GM12865 (cell line): ENCODE measurements at regions not wholly inside any gene's neighbourhood (a gene's known extent, or its start where the extent isn't known, plus 50 kb on each side); places are given as distances from the start of the nearest gene placed in this dataset.
"Not testable (repeated sequence)": the region's sequence is repeated elsewhere in the genome, so short reads cannot be mapped to it uniquely, and the experiment has no call there.

Experiments used
- DNase-seq: peaks from one replicate; pipeline ENCODE4 v3.0.0; 2010; ENCODE audit warnings: low read depth
- H3K4me3 ChIP-seq: 2 replicates; pipeline ENCODE4 v1.5.1; 2011; ENCODE audit warnings: mild to moderate bottlenecking, low read depth, low read length, control low read depth
- TF ChIP-seq, protein P1 (sequence below): IDR thresholded peaks from 2 replicates; pipeline ENCODE4 v1.5.1; 2011; ENCODE audit warnings: low read length, control low read depth, low read depth, inconsistent platforms; ENCODE audit not compliant: insufficient read depth; ENCODE audit errors: missing control alignments

DNA sequence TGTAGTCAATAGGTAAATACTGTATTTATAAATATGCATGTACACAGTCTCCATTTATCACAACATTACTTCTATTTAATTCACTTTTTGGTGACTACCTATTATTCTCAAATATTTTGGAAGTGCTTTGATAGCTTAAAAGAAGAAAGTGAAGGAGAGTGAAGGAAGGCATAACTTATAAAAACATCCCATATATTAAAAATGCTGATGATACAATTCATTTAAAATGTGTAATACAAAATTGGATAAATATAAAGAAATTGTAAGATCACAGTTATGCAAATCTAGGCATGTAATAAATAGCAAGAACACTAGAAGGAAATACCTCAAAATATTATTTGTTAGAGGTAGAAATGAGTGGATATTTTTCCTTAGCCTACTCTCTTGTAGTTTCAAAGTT is 111.6 kb upstream of the ADTRP start:
- no peak overlapping the region for H3K4me3 ChIP-seq
- TF ChIP-seq, protein P1, sequence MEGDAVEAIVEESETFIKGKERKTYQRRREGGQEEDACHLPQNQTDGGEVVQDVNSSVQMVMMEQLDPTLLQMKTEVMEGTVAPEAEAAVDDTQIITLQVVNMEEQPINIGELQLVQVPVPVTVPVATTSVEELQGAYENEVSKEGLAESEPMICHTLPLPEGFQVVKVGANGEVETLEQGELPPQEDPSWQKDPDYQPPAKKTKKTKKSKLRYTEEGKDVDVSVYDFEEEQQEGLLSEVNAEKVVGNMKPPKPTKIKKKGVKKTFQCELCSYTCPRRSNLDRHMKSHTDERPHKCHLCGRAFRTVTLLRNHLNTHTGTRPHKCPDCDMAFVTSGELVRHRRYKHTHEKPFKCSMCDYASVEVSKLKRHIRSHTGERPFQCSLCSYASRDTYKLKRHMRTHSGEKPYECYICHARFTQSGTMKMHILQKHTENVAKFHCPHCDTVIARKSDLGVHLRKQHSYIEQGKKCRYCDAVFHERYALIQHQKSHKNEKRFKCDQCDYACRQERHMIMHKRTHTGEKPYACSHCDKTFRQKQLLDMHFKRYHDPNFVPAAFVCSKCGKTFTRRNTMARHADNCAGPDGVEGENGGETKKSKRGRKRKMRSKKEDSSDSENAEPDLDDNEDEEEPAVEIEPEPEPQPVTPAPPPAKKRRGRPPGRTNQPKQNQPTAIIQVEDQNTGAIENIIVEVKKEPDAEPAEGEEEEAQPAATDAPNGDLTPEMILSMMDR = no peak
- DNase-seq = no peak

DNA sequence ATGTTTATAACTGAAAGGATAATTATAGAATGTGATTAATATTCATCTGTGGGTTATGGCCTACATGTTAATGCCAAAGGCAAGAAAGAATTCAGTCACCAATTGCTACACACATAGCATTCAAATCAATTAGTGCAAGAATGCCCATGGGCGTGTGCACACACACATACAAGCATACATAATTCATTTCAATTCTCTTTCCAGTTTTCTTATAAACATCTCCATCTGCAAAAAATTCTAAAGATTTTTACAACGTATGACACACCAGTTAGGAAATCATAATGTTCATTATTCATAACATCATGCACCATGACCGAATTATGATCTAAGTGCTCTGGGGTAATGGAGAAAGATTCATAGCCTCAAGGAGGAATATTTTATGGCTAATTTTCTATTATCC is 111.0 kb upstream of the ADTRP start:
- DNase-seq = no peak
- TF ChIP-seq, protein P1 = no peak
- no peak overlapping the region for H3K4me3 ChIP-seq

DNA sequence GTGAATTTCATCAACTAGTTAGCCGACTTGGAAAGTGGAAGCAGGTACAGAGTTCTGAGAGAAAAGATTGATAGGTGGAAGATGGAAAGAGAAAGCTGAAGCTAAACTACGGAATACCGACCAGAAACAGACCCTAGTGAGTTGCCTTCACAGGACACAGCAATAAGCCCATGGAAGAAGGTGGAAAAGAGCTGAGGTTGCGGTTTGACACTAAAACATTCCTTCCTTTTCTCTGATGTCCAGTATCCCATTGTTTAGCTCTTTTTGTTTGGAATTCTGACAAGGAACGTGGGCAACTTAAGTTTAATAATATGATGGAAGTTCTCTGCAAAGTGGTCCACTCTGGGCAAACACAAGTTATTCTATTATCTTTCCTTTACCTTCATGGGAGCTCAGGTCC is 110.1 kb upstream of the ADTRP start:
- DNase-seq = no peak
- no peak overlapping the region for H3K4me3 ChIP-seq
- TF ChIP-seq, protein P1 = no peak

DNA sequence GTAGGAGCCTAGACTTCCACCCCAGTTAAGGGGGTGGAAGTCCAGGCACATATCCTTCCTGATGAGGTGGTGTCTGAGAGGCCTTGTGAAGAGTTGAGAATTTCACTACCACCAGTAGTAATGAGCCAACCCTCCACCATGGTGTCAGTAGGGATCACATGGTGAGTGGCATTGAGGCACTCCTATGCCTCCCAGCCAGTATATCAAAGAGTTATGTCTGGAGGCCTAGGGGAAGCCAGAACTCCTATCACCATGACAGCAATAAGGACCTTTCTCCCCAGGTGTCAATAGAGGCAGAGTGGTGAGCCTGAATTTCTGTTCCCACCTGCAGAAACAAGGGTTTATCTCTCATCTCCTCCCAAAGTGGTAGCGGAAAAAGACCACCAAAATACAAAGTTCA is 106.6 kb upstream of the ADTRP start:
- no peak overlapping the region for H3K4me3 ChIP-seq
- TF ChIP-seq, protein P1 = no peak
- peak; percentile 44 for DNase-seq

DNA sequence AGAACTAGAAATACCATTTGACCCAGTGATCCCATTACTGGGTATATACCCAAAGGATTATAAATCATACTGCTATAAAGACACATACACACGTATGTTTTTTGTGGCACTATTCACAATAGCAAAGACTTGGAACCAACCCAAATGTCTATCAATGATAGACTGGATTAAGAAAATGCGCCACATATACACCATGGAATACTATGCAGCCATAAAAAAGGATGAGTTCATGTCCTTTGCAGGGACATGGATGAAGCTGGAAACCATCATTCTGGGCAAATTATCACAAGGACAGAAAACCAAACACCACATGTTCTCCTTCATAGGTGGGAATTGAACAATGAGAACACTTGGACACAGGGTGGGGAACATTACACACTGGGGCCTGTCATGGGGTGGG is 104.9 kb upstream of the ADTRP start:
- DNase-seq, H3K4me3 ChIP-seq: not testable (repeated sequence)

DNA sequence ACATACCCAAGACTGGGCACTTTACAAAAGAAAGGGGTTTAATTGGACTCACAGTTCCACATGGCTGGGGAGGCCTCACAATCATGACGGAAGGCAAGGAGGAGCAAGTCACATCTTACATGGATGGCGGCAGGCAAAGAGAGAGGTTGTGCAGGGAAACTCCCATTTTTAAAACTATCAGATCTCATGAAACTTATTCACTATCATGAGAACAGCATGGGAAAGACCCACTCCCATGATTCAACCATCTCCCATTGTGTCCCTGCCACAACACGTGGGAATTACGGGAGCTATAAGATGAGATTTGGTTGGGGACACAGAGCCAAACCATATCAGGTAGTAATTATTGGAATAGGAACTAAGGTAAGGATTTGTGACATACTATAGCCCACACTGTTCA is 101.6 kb upstream of the ADTRP start:
- DNase-seq = not testable (repeated sequence)

DNA sequence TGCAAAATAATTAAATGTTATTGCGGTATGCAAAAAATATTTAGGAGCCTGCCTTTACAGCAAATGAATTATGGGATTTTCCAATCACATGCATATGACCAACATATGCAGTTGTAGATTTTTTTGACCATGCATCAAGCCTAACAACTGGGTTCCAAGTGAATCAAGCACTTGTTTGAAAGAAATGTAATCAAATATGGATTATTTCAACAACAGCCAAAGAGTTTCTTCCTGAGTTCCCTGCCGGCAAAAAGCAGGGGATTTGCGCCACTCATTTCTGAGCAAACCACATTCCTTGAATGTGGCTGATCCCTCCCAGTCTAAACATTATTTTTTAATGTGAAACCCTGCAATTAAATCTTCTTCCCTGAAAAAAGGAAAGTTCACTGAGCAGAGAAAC is 100.1 kb upstream of the ADTRP start:
- no peak for DNase-seq
- no peak overlapping the region for H3K4me3 ChIP-seq
- TF ChIP-seq, protein P1 = no peak

More for the DNA sequence above, 101.6 kb upstream of the ADTRP start:
- not testable (repeated sequence) for H3K4me3 ChIP-seq

DNA sequence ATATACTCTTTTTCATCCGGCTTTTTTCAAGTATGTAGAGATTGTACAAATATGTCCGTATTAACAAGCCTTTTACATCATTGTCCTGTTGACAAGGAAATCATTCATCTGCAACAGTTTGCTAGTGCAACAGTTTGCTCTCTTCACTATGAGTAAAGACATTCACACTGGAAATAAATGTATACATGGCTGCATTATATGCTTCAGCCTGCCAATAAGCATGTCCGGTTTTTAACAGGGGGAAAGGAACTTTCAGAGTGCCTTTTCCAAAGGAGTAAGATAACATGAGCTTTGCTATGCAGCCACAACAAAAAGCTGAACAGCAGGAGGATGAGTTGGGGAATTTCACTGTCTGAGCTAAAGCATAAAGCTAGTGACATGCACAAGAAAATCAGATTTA is 99.4 kb upstream of the ADTRP start:
- DNase-seq = no peak
- H3K4me3 ChIP-seq = no peak overlapping the region
- TF ChIP-seq, protein P1 = no peak
